ENCODE measurements at regions not wholly inside any gene's neighbourhood (a gene's known extent, or its start where the extent isn't known, plus 50 kb on each side); places are given as distances from the start of the nearest gene placed in this dataset.
A peak's percentile ranks its signal among the peaks of the same experiment; 100 is the strongest.

- no peak overlapping the region for H2AFZ ChIP-seq (ENCODE audit: low read length)
- H3F3A ChIP-seq (ENCODE audit: low read length, unreplicated experiment), result peaks cover 1% of the 10 kb centered on the region
- TF ChIP-seq CTCF (conservative IDR thresholded peaks at IDR 0.05; ENCODE audit: low read depth, low read length), result no peak
- TF ChIP-seq EZH2 (IDR thresholded peaks at IDR 0.05; ENCODE audit: low read length, unreplicated experiment), result no peak
- TF ChIP-seq EZH2phosphoT487 (IDR thresholded peaks at IDR 0.05; ENCODE audit: borderline replicate concordance, low read length), result no peak
- no peak overlapping the region for H3K27ac ChIP-seq (ENCODE audit: low read length)
- DNase-seq (no peak), ATAC-seq (no peak)
- H3K4me1 ChIP-seq (ENCODE audit: insufficient read depth, low read length), result peaks cover 8% of the 10 kb centered on the region
- H3K9me2 ChIP-seq (replicated peaks; ENCODE audit: low read length), result no peaks in the 10 kb centered on the region
- CTCF ChIA-PET, result interaction anchor here (0.7 kb wide), 1 partner anchor 10 kb away, joined by 3 read pairs; no protein-coding TSS in a partner anchor
- H3K27me3 ChIP-seq (ENCODE audit: low read length), result no peaks in the 10 kb centered on the region
- intact Hi-C loops (cut with micrococcal nuclease), result no loop called here
- H3K4me3 ChIP-seq (ENCODE audit: low read length), result no peak overlapping the region
- H3K9me3 ChIP-seq (ENCODE audit: low read length), result no peaks in the 10 kb centered on the region
- H4K20me1 ChIP-seq (ENCODE audit: low read length), result no peaks in the 10 kb centered on the region
- H3K4me2 ChIP-seq (ENCODE audit: low read length), result no peak overlapping the region
- POLR2A ChIA-PET (ENCODE audit: unreplicated experiment), result no interaction called here
- no peaks in the 10 kb centered on the region for H3K36me3 ChIP-seq (ENCODE audit: low read depth, low read length)
- no peak overlapping the region for H3K9ac ChIP-seq (ENCODE audit: low read length)
- H3K79me2 ChIP-seq (ENCODE audit: low read length), result no peaks in the 10 kb centered on the region
- BruUV-seq (replicated peaks), result no TSS peak
Observed at GRCh38 chr3:76034649-76035048, 249.3 kb upstream of the ZNF717 start.

GRCh38 chr3:76035117-76035516 lies 249.8 kb upstream of the ZNF717 start:
- TF ChIP-seq EZH2 (IDR thresholded peaks at IDR 0.05; ENCODE audit: low read length, unreplicated experiment) (no peak), CTCF (conservative IDR thresholded peaks at IDR 0.05; ENCODE audit: low read depth, low read length) (no peak), EZH2phosphoT487 (IDR thresholded peaks at IDR 0.05; ENCODE audit: borderline replicate concordance, low read length) (no peak)
- intact Hi-C loops (cut with micrococcal nuclease), result no loop called here

GRCh38 chr3:76038949-76039348 lies 253.6 kb upstream of the ZNF717 start:
- Histone ChIP-seq H3K9me3 (ENCODE audit: low read length) (no peaks in the 10 kb centered on the region), H3K4me2 (ENCODE audit: low read length) (peak overlapping the region; percentile 28; the same call in 1 of the 2 replicates), H2AFZ (ENCODE audit: low read length) (no peak overlapping the region), H4K20me1 (ENCODE audit: low read length) (no peaks in the 10 kb centered on the region), H3K36me3 (ENCODE audit: low read depth, low read length) (no peaks in the 10 kb centered on the region), H3K4me3 (ENCODE audit: low read length) (no peak overlapping the region), H3K4me1 (ENCODE audit: insufficient read depth, low read length) (peaks cover 16% of the 10 kb centered on the region), H3K79me2 (ENCODE audit: low read length) (no peaks in the 10 kb centered on the region), H3K27me3 (ENCODE audit: low read length) (no peaks in the 10 kb centered on the region), H3F3A (ENCODE audit: low read length, unreplicated experiment) (peaks cover 3% of the 10 kb centered on the region), H3K9me2 (replicated peaks; ENCODE audit: low read length) (no peaks in the 10 kb centered on the region), H3K9ac (ENCODE audit: low read length) (no peak overlapping the region), H3K27ac (ENCODE audit: low read length) (peak overlapping the region; percentile 15; the same call in 1 of the 2 replicates)
- intact Hi-C loops (cut with micrococcal nuclease), result no loop called here
- 0 out of 2 replicates have a peak, but pooled peaks have one; percentile 12 for ATAC-seq
- CTCF ChIA-PET, result no interaction called here
- DNase-seq, result no peak
- BruUV-seq (replicated peaks), result no TSS peak
- no peak for TF ChIP-seq EZH2phosphoT487 (IDR thresholded peaks at IDR 0.05; ENCODE audit: borderline replicate concordance, low read length)
- no peak for TF ChIP-seq EZH2 (IDR thresholded peaks at IDR 0.05; ENCODE audit: low read length, unreplicated experiment)
- TF ChIP-seq CTCF (conservative IDR thresholded peaks at IDR 0.05; ENCODE audit: low read depth, low read length), result no peak
- POLR2A ChIA-PET (ENCODE audit: unreplicated experiment), result no interaction called here

More at GRCh38 chr3:76035117-76035516, 249.8 kb upstream of the ZNF717 start:
- Histone ChIP-seq H3K4me2 (ENCODE audit: low read length) (no peak overlapping the region), H3K36me3 (ENCODE audit: low read depth, low read length) (no peaks in the 10 kb centered on the region), H3K9ac (ENCODE audit: low read length) (no peak overlapping the region), H3K4me1 (ENCODE audit: insufficient read depth, low read length) (peaks cover 11% of the 10 kb centered on the region), H2AFZ (ENCODE audit: low read length) (no peak overlapping the region), H3K27me3 (ENCODE audit: low read length) (no peaks in the 10 kb centered on the region), H3K4me3 (ENCODE audit: low read length) (no peak overlapping the region), H3K27ac (ENCODE audit: low read length) (no peak overlapping the region), H3F3A (ENCODE audit: low read length, unreplicated experiment) (peaks cover 3% of the 10 kb centered on the region), H3K9me2 (replicated peaks; ENCODE audit: low read length) (no peaks in the 10 kb centered on the region), H3K9me3 (ENCODE audit: low read length) (no peaks in the 10 kb centered on the region), H3K79me2 (ENCODE audit: low read length) (no peaks in the 10 kb centered on the region), H4K20me1 (ENCODE audit: low read length) (no peaks in the 10 kb centered on the region)
- no peak for ATAC-seq
- ChIA-PET CTCF (no interaction called here), POLR2A (ENCODE audit: unreplicated experiment) (no interaction called here)
- BruUV-seq (replicated peaks), result no TSS peak
- no peak for DNase-seq
